ENCODE measurements at regions not wholly inside any gene's neighbourhood (a gene's known extent, or its start where the extent isn't known, plus 50 kb on each side); places are given as distances from the start of the nearest gene placed in this dataset.

DNA sequence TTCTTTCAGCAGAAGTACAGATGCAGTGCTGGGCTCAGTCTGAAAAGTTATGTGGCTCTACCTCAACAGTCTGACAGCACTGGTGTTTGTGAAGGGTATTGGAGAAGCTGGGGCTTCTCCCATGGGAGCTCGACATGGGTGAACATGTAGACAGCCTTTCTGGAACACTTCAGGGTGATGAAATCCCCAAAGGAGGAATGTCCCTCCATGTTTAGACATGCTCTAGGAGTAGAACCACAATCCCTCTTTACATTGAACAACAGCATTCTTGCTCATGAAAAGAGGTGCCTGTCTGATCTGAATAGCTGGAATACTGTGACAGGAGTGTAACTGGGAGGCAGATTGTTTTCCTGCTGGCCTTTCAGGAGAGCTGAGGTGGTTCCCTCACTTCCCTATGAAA lies 53.8 kb upstream of the NAP1L2 start:
- TF ChIP-seq, protein P1, sequence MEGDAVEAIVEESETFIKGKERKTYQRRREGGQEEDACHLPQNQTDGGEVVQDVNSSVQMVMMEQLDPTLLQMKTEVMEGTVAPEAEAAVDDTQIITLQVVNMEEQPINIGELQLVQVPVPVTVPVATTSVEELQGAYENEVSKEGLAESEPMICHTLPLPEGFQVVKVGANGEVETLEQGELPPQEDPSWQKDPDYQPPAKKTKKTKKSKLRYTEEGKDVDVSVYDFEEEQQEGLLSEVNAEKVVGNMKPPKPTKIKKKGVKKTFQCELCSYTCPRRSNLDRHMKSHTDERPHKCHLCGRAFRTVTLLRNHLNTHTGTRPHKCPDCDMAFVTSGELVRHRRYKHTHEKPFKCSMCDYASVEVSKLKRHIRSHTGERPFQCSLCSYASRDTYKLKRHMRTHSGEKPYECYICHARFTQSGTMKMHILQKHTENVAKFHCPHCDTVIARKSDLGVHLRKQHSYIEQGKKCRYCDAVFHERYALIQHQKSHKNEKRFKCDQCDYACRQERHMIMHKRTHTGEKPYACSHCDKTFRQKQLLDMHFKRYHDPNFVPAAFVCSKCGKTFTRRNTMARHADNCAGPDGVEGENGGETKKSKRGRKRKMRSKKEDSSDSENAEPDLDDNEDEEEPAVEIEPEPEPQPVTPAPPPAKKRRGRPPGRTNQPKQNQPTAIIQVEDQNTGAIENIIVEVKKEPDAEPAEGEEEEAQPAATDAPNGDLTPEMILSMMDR (IDR thresholded peaks at IDR 0.05): no peak
- no peak for TF ChIP-seq POLR2A (IDR thresholded peaks at IDR 0.05)

Measured in right lobe of liver (tissue), 4 donors.